ENCODE measurements at regions not wholly inside any gene's neighbourhood (a gene's known extent, or its start where the extent isn't known, plus 50 kb on each side); places are given as distances from the start of the nearest gene placed in this dataset.

- TF ChIP-seq CTCF (IDR thresholded peaks at IDR 0.05) (no peak), POLR2AphosphoS5 (IDR thresholded peaks at IDR 0.05) (no peak), POLR2A (IDR thresholded peaks at IDR 0.05; ENCODE audit: low read depth) (no peak)
These were observed 998.0 kb upstream of the EPHA7 start for GRCh38 chr6:94417363-94417762.
